ENCODE measurements at regions not wholly inside any gene's neighbourhood (a gene's known extent, or its start where the extent isn't known, plus 50 kb on each side); places are given as distances from the start of the nearest gene placed in this dataset.

DNA sequence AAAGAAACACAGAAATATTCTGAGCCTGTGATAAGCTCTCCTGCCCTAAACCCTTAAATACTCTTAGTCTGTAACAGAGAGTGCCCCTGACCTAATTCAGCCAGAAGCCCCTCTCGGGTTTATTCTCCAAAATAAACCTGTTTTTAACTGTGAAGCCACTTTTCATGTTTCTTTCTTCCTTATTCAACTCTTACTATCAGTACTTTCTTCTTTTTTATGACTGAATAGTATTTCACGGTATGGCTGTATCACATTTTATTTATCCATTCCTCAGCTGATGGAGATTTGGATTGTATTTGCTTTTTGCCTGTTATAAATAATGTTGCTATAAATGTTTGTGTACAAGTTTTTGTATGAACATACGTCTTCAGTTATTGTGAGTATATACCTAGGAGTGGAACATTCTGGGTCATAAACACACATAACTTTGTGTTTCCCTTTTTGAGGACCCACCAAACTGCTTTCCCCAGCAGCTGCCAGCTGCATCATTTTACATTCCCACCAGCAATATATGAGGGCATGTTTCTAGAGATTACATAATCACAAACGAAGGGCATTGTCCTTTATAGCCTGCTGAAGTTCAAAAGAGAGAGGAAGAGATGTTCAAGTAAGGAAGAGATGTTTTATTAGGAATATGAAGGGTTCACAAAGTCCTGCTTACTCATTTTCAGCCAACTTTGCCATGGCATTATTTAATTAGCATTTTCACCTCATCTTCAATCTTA lies 199.4 kb upstream of the NUDT4 start:
- TF ChIP-seq, protein P1, sequence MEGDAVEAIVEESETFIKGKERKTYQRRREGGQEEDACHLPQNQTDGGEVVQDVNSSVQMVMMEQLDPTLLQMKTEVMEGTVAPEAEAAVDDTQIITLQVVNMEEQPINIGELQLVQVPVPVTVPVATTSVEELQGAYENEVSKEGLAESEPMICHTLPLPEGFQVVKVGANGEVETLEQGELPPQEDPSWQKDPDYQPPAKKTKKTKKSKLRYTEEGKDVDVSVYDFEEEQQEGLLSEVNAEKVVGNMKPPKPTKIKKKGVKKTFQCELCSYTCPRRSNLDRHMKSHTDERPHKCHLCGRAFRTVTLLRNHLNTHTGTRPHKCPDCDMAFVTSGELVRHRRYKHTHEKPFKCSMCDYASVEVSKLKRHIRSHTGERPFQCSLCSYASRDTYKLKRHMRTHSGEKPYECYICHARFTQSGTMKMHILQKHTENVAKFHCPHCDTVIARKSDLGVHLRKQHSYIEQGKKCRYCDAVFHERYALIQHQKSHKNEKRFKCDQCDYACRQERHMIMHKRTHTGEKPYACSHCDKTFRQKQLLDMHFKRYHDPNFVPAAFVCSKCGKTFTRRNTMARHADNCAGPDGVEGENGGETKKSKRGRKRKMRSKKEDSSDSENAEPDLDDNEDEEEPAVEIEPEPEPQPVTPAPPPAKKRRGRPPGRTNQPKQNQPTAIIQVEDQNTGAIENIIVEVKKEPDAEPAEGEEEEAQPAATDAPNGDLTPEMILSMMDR (conservative IDR thresholded peaks at IDR 0.05; ENCODE audit: low read depth, low read length): no peak
- TF ChIP-seq EZH2 (IDR thresholded peaks at IDR 0.05; ENCODE audit: low read length, unreplicated experiment) (no peak), EZH2phosphoT487 (IDR thresholded peaks at IDR 0.05; ENCODE audit: borderline replicate concordance, low read length) (no peak)

Data from PC-3 (cell line).